SKM-1 treated with dmso at 0.1 percent for 144 hours (cell line): ENCODE measurements at regions not wholly inside any gene's neighbourhood (a gene's known extent, or its start where the extent isn't known, plus 50 kb on each side); places are given as distances from the start of the nearest gene placed in this dataset.
"Not testable (repeated sequence)": the region's sequence is repeated elsewhere in the genome, so short reads cannot be mapped to it uniquely, and the experiment has no call there.

Experiments used
- DNase-seq: peaks from one replicate; lab custom pipeline; 2025; ENCODE audit not compliant: unreplicated experiment; lab: John Stamatoyannopoulos, UW

DNA sequence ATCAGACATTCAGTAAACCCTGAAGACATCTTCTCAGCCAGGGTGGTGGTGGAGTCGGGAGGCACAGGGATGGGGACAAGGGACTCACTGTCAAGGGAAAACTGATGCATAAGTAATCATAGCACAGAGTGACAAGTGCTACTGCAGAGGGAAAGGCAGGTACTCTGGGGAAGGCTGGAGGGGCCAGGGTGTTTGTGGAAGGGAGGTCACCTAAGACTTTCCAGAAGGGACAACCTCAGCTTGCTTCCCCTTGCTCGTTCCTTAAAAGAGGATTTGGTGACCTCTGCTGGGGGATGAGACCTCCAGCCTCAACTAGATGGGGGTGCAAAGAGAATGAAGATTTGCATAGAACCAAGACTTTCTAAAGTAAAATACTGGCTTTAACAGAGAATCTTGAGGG lies 99.5 kb downstream of the SLC4A3 start:
- DNase-seq = no peak

GRCh38 chr2:219727771-219728429 lies 100.5 kb downstream of the SLC4A3 start:
- DNase-seq = no peak

- DNase-seq = no peak
Observed at GRCh38 chr2:219728991-219729487, 101.6 kb downstream of the SLC4A3 start.

DNA sequence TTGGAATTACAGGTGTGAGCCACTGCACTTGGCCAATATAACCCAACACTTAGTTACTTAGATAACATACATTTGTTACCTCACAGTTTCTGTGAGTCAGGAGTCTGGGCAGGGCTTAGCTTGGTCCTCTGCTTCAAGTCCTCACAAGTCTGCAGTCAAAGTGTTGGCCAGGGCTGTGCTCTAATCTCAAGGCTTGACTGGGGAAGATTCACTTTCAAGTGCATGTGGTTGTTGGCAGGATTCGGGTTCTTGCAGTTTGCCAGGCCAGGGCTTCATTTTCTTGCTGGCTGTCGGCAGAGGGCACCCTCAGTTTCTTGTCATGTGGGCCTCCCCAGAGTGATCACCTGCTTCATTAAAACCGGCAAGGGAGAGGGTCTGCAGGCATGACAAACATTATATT lies 103.7 kb downstream of the SLC4A3 start:
- DNase-seq = no peak

- no peak for DNase-seq
Observed at GRCh38 chr2:219733106-219733505, 105.7 kb downstream of the SLC4A3 start.

- no peak for DNase-seq
Observed at GRCh38 chr2:219733746-219734145, 106.3 kb downstream of the SLC4A3 start.

GRCh38 chr2:219736209-219736608 lies 108.8 kb downstream of the SLC4A3 start:
- DNase-seq = peak; percentile 61

DNA sequence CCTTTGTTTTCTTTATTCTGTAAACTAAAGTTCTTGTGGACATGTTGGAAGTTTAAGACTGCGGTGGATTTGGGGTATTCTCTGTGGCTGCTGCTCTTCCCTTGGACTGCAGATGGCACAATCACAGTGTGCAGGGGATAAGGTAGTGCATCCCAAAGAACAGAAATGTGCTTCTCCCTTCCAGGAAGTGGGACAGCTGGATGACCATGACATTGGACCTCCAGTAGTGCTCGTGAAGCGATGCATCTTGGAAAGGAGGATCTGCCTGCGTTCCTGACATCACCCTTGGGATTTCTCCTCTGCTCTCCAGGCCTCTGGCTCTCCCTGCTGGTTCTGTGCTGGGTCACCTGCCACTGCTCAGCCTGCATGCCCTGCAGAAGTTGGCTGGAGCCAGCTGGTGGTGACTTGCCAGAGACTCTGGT lies 109.9 kb downstream of the SLC4A3 start:
- no peak for DNase-seq

GRCh38 chr2:219739066-219739465 lies 111.6 kb downstream of the SLC4A3 start:
- DNase-seq = no peak

DNA sequence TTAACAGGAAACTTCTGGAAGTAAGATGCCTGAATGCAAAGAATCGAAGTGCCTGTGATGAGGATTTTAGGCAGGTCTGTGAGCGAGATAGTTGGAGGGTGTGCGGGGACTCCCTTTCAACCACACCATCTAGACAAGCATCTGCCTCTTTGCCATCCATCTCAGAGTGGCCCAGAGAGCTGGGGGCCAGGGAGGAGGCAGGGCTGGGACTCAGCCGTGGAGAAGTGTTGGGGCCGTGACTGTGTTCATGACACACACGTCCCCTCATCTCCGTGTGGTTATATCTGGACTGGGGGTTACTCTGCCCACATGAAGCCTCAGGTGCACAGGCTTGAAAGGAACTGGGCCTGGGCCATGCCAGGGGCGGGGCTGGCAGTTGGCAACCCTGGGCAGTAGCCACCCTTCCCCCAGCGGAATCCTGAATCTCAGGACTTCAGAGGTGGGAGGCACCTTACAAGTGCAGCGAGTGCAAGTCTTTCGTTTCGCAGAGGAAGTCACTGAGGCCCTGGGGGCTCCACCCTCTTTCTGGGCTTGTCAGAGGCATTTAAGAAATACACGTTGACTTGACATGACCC lies 112.5 kb downstream of the SLC4A3 start:
- DNase-seq = no peak

GRCh38 chr2:219743548-219743947 lies 116.1 kb downstream of the SLC4A3 start:
- no peak for DNase-seq

DNA sequence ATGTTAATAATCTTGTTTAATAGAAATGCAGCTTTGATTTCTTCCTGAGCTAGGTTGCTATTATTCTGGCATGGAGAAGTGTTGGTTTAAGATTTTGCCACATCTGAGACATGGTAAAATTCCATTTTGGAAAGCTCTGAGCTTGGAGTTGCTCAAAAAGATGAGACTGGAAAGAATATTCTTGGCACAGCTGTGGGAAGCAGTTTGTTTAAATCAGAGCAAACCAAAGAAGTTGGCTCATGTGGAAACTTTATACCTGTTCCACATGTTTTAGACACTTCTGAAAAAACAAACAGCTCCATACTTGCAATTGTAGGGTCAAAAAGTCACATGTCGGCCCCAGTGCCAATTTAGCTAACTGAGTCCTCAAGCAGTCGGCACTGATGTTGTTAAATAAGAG lies 116.6 kb downstream of the SLC4A3 start:
- DNase-seq = no peak

DNA sequence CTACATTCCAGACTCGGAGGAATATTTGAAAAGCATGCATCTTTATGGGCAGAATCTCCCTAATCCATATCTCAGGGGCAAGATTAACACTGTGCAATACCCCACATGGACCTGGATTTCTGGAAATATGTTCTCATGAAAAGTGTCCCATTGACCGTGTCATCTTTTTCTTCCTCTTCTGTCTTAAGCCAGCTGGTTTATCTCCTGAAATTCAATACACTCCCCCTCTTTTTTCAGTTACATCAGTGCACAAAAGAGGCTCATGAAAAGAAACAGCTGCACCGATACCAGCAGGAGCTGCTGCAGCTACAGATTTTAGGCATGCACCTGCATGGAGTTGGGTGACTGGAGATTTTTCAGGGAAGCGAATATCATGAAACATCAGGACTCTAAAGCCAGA lies 117.2 kb downstream of the SLC4A3 start:
- DNase-seq = no peak

DNA sequence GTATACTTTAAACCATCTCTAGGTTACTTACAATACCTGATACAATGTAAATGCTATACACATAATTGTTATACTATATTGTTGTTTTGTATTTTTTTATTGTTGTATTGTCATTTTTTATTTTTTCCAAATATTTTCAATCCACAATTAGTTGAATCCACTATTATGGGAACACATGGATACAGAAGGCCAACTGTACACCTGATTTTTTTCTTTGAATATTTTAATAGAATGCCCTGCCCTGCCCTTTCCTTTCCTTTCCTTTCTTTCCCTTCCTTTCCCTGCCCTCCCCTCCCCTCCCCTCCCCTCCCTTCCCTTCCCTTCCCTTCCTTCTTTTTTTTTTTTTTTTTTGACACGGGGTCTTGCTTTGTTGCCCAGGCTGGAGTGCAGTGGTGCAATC lies 120.2 kb downstream of the SLC4A3 start:
- no peak for DNase-seq

- DNase-seq = no peak
Observed at GRCh38 chr2:219748671-219749570, 121.5 kb downstream of the SLC4A3 start.

GRCh38 chr2:219751121-219751520 lies 123.7 kb downstream of the SLC4A3 start:
- DNase-seq = not testable (repeated sequence)

- no peak for DNase-seq
Observed at GRCh38 chr2:219752726-219753125, 125.3 kb downstream of the SLC4A3 start.

- DNase-seq = no peak
Observed at GRCh38 chr2:219758907-219759680, 131.7 kb downstream of the SLC4A3 start.

DNA sequence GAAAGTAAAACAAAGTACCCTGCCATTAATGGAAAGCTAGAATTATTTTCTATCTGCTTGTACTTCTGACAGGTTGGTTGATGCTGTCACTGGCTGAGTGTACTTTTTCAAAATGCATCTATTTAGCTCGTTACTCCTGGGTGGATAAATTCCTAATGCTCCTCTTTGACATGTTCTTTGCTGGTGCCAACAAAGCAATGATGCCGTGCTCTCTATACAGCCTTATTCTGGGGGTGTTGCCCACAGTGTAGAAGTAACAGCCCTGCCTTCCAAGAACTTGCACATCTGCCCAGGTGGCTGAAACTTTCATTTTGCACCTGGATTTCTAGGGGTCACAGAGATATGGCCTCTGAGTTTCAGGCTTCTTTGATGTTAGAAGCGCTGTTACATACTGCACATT lies 132.4 kb downstream of the SLC4A3 start:
- no peak for DNase-seq

DNA sequence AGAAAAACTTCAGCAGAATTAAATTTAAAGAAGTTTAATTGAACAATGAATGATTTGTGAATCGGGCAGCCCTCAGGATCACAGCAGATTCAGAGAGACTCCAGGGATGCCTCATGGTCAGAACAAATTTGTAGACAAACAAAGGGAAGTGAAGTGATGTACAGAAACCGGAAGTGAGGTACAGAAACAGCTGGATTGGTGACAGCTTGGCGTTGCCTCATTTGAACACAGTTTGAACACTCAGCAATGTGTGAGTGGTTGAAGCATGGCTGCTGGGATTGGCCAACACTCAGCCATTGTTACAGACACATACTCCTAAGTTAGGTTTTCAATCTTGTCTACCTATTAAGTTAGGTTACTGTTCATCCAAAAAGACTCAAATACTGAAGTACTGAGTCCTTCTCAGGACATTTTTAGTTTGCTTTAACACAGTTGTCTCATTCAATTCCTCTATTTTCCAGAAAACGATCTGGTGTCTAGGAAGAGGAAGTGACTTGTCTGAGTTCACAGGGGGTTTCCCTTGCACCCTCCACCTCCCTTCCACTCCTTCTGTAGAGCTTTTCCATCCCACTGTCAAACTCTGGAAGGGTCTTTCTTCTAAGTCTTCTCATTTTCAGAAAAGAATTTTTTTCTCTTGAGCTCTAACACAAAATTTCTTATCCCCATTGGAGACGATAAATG lies 137.9 kb downstream of the SLC4A3 start:
- peak; percentile 26 for DNase-seq

- DNase-seq = no peak
Observed at GRCh38 chr2:219766658-219767057, 139.2 kb downstream of the SLC4A3 start.
